Right lobe of liver (tissue), 4 donors: ENCODE measurements at regions not wholly inside any gene's neighbourhood (a gene's known extent, or its start where the extent isn't known, plus 50 kb on each side); places are given as distances from the start of the nearest gene placed in this dataset.

Source experiments
- CTCF ChIP-seq, 4 donors: fragments of 200-600 bp in 3 of 4; fragments of 450-650 bp in 1 of 4; IDR thresholded peaks; one replicate each; pipeline versions ENCODE4 v1.5.1 to v1.8.0; 2016 to 2022; ENCODE audit warnings: antibody characterized with exemption in 4 of 4, mild to moderate bottlenecking in 2 of 4
- POLR2A ChIP-seq: fragments of 450-650 bp; IDR thresholded peaks from one replicate; pipeline ENCODE4 v1.6.1; 2017; ENCODE audit warnings: antibody characterized with exemption, mild to moderate bottlenecking
- donor health status: DM: no; HTN: no; CAD: no.
- donor health status: DM: no; HTN: no; CAD: no.
- donor health status: DM: no; HTN: yes; CAD: no.

GRCh38 chr19:31667106-31667505, 317.9 kb upstream of the TSHZ3 start:
- no peak for TF ChIP-seq POLR2A
- TF ChIP-seq CTCF (IDR thresholded peaks at IDR 0.05): no peak
